Upper lobe of right lung (tissue), 1 donor: ENCODE measurements at regions not wholly inside any gene's neighbourhood (a gene's known extent, or its start where the extent isn't known, plus 50 kb on each side); places are given as distances from the start of the nearest gene placed in this dataset.
"Not testable (repeated sequence)": the region's sequence is repeated elsewhere in the genome, so short reads cannot be mapped to it uniquely, and the experiment has no call there.

Experiments
- ATAC-seq: fragments of 200-7000 bp; cut with Tn5 transposase; one replicate; pipeline ENCODE4 v1.9.1; 2020; ENCODE audit warnings: mild to moderate bottlenecking, moderate library complexity
- DNase-seq: peaks from one replicate; pipeline ENCODE4 v3.0.0-alpha.2; 2020
- H3K27ac ChIP-seq: fragments of 200-600 bp; one replicate; pipeline ENCODE4 v1.8.0; 2022
- H3K27me3 ChIP-seq: fragments of 200-600 bp; one replicate; pipeline ENCODE4 v1.8.0; 2022; ENCODE audit warnings: mild to moderate bottlenecking
- H3K36me3 ChIP-seq: fragments of 200-600 bp; one replicate; pipeline ENCODE4 v1.8.0; 2022
- H3K4me1 ChIP-seq: fragments of 200-600 bp; one replicate; pipeline ENCODE4 v1.8.0; 2022
- H3K4me3 ChIP-seq: fragments of 200-600 bp; one replicate; pipeline ENCODE4 v1.8.0; 2022; ENCODE audit warnings: mild to moderate bottlenecking
- H3K9me3 ChIP-seq: fragments of 200-600 bp; one replicate; pipeline ENCODE4 v1.8.0; 2022
- CTCF ChIP-seq: fragments of 200-600 bp; IDR thresholded peaks from one replicate; pipeline ENCODE4 v1.8.0; 2022; ENCODE audit warnings: antibody characterized with exemption
- intact Hi-C: fragments of 100-400 bp; cut with DNase I; formaldehyde crosslinking; loops from one replicate; pipeline ENCODE4 v1.11.0; 2022
- donor health status: DM: no; HTN: yes; CAD: no; lungs with severe emphysema.

DNA sequence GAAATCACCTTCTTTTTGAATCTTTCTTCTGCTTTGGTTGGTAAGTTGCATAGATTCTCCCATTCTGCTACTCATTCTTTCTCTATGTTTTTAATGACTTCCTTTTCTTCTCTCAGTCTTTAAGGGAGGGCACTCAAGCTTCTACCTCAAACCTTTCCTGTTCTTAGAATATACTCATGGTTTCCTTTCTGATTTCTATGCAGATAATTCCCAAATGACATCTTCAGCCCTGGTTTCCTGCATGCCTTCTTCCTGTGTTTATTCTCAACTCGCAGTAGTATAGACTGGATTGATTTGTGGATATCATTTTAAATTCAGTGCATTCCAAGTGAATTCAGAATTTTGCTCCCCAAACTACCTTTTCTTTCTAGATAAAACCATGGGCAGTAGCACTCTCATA, 803.6 kb downstream of the METTL15 start:
- no peaks in the 10 kb centered on the region for H3K9me3 ChIP-seq
- H3K36me3 ChIP-seq = no peaks in the 10 kb centered on the region
- no peak for TF ChIP-seq CTCF
- H3K27me3 ChIP-seq = no peaks in the 10 kb centered on the region
- no peak overlapping the region for H3K27ac ChIP-seq
- ATAC-seq (no peak), DNase-seq (no peak)
- H3K4me3 ChIP-seq = no peak overlapping the region
- H3K4me1 ChIP-seq = no peaks in the 10 kb centered on the region
- intact Hi-C loops = no loop called here

DNA sequence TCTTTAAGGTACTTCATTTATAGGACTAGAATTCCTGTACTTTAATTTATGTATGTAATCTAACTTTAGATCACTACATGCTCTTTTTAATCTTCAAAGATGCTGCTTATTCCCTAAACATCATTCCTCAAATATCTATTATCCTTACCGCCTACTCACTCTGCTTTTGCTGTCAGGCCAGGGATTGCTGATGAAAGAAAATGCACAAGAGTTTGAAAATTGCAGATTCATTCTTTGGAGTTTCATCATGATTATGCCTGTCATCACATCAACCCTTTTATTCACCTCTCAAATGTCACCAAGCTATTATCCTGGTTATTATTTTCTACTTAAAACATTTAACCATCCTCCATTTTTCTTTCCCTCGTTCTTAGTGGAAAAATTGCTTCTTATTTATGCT, 802.7 kb downstream of the METTL15 start:
- H3K9me3 ChIP-seq = no peaks in the 10 kb centered on the region
- no peak for ATAC-seq
- H3K4me1 ChIP-seq = no peaks in the 10 kb centered on the region
- no peak for DNase-seq
- H3K4me3 ChIP-seq = no peak overlapping the region
- no peaks in the 10 kb centered on the region for H3K36me3 ChIP-seq
- TF ChIP-seq CTCF = no peak
- no peak overlapping the region for H3K27ac ChIP-seq
- intact Hi-C loops = no loop called here
- H3K27me3 ChIP-seq = no peaks in the 10 kb centered on the region

DNA sequence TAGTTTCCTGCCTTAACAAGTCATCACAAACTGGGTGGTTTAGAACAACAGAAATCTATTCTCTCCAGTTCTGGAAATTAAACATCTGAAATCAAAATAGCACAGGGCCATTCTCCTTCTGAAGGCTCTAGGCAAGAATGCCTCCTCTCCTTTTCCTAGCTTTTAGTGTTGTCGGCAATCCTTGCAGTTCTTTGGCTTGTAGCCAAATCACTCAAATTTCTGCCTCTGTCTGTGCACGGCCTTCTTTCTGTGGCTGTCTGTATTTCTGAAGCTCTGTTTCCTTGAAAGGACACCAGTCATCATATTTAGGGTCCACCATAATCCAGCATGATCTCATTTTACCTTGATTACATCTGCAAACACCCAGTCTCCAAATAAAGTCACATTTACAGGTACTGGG, 795.5 kb downstream of the METTL15 start:
- ATAC-seq (no peak), DNase-seq (no peak)
- TF ChIP-seq CTCF = no peak
- Histone ChIP-seq H3K4me1 (no peaks in the 10 kb centered on the region), H3K9me3 (no peaks in the 10 kb centered on the region), H3K36me3 (no peaks in the 10 kb centered on the region), H3K27me3 (no peaks in the 10 kb centered on the region), H3K27ac (no peak overlapping the region), H3K4me3 (no peak overlapping the region)
- intact Hi-C loops = no loop called here

DNA sequence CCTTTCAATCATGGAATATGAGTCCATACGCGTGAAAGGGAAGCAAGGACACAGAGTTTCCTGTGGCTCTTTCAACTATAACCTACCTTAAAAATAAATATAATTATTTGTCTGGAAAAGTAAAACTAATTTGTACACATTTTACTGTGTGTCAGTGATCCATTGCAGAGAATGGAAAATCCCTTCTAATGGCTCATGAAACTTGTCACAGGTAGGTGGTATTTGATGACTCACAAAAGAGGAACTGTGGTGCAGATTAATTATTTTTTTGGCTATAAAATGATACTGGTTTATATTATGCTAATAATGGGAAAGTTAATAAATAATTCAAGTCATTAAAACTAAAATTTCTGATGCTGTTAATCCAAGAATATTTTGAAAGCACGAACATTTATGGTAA, 792.2 kb downstream of the METTL15 start:
- TF ChIP-seq CTCF = no peak
- no peak overlapping the region for H3K4me3 ChIP-seq
- no peak for DNase-seq
- H3K27me3 ChIP-seq = no peaks in the 10 kb centered on the region
- H3K27ac ChIP-seq = no peak overlapping the region
- H3K36me3 ChIP-seq = no peaks in the 10 kb centered on the region
- no peaks in the 10 kb centered on the region for H3K4me1 ChIP-seq
- intact Hi-C loops = no loop called here
- H3K9me3 ChIP-seq = no peaks in the 10 kb centered on the region
- no peak for ATAC-seq

DNA sequence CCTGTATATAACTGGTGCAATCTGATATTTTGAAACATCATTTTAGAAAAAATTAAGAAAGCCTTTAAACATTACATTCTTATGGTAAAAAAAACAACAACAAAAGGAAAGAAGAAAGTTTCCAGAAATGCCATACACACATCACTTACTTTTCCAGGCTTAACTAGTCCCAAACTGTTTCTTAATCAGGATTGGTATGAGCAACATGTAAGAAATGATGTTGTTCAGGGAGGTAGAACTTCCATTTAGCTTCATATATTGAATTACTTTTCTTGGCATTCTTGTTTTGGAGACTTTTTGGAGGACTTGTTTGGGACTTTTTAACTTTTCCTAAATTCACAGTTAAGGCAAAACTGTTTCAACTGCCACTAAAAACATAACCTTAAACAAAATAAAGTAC, 791.5 kb downstream of the METTL15 start:
- H3K4me1 ChIP-seq = no peaks in the 10 kb centered on the region
- no peaks in the 10 kb centered on the region for H3K36me3 ChIP-seq
- no peaks in the 10 kb centered on the region for H3K27me3 ChIP-seq
- DNase-seq (no peak), ATAC-seq (no peak)
- intact Hi-C loops = no loop called here
- H3K4me3 ChIP-seq = no peak overlapping the region
- H3K27ac ChIP-seq = no peak overlapping the region
- H3K9me3 ChIP-seq = no peaks in the 10 kb centered on the region
- no peak for TF ChIP-seq CTCF

- H3K36me3 ChIP-seq, DNase-seq, H3K4me1 ChIP-seq, ATAC-seq, H3K27ac ChIP-seq, intact Hi-C loops, H3K9me3 ChIP-seq, H3K27me3 ChIP-seq, H3K4me3 ChIP-seq: not testable (repeated sequence)
These were observed 782.4 kb downstream of the METTL15 start for GRCh38 chr11:28890601-28891040.
